ENCODE measurements at regions not wholly inside any gene's neighbourhood (a gene's known extent, or its start where the extent isn't known, plus 50 kb on each side); places are given as distances from the start of the nearest gene placed in this dataset.
A peak's percentile ranks its signal among the peaks of the same experiment; 100 is the strongest.

DNA sequence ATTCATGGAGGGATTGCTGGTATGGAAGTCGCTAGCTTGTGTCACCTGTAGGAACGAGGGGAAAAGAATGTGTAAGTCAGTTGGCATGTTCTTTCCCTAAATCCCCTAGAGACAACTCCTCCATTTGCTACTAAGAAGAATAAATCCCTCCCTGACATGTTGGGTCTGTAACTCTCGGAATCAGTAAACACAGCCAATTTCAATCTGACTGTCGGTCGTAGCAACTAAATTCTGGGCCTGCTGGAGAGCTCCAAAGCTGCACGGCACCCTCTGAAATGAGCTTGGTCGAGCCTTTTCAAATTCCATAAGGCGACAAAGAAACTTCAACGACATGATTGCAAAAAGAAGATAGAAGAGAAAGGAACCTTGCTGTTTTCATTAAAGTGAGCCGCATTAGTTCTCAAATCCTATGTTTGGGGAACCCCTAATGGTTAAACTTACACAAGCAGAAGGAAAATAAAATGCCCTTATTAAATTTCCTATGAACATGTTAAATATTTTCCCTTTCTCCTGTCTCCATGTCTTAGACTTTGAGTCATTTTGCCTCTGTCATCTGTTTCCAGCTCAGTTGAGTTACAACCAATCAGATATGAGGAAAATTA, 735.8 kb upstream of the WWC1 start:
- peaks cover 20% of the 10 kb centered on the region for H3K4me1 Mint-ChIP-seq
- peaks cover 17% of the 10 kb centered on the region for H3K9me3 Mint-ChIP-seq
- peak; percentile 16; the same call in 1 of the 2 replicates for ATAC-seq
- POLR2A ChIA-PET = no interaction called here
- H3K36me3 Mint-ChIP-seq = peaks cover 11% of the 10 kb centered on the region
- CTCF ChIA-PET = interaction anchor here (1.0 to 1.5 kb wide), 2 partner anchors 294 to 525 kb away, joined by 4 read pairs; no protein-coding TSS in a partner anchor
- H3K27me3 Mint-ChIP-seq (ENCODE audit: low read depth) = no peaks in the 10 kb centered on the region
- no peak for TF ChIP-seq ERG (CRISPR knock-in tag; IDR thresholded peaks at IDR 0.05)
- TF ChIP-seq CTCF (IDR thresholded peaks at IDR 0.05) = no peak
- no peak for TF ChIP-seq MYBL2 (CRISPR knock-in tag; IDR thresholded peaks at IDR 0.05)
- no peak for TF ChIP-seq ATF1 (CRISPR knock-in tag; IDR thresholded peaks at IDR 0.05)
- H3K27ac Mint-ChIP-seq = peak overlapping the region; percentile 54; the same call in 1 of the 2 replicates
- no peak for DNase-seq (ENCODE audit: low spot score)
- H3K4me3 Mint-ChIP-seq = no peak overlapping the region

DNA sequence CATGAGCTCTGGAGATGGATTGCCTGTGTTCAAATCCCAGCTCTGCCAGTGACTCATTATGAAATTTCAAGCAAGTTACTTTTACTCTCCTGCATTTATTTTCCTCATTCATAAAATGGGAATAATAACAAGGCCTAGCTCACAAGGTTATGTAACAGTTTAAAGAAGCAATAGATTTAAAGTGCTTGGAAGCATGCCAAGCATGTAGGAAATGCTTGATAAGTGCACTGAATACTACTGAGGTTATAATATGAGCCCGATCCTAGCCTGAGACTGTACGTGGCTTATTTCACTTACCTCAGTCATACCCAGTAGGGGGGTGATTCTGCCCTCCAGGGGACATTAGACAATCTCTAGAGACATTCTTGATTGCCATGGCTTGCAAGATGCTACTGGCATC, 734.1 kb upstream of the WWC1 start:
- no peak for TF ChIP-seq ELF4 (CRISPR knock-in tag; IDR thresholded peaks at IDR 0.05; ENCODE audit: low read depth)
- Mint-ChIP-seq H3K4me1 (peaks cover 29% of the 10 kb centered on the region), H3K4me3 (no peak overlapping the region), H3K36me3 (peaks cover 11% of the 10 kb centered on the region), H3K9me3 (peaks cover 17% of the 10 kb centered on the region), H3K27ac (no peak overlapping the region), H3K27me3 (ENCODE audit: low read depth) (no peaks in the 10 kb centered on the region)
- POLR2A ChIA-PET = interaction anchor here (0.7 kb wide), 1 partner anchor 596 kb away, joined by 3 read pairs; no protein-coding TSS in a partner anchor
- CTCF ChIA-PET = interaction anchor here (1.3 kb wide), 1 partner anchor 29 kb away, joined by 4 read pairs; no protein-coding TSS in a partner anchor
- ATAC-seq (no peak), DNase-seq (ENCODE audit: low spot score) (no peak)

- Mint-ChIP-seq H3K4me3 (no peak overlapping the region), H3K36me3 (peaks cover 11% of the 10 kb centered on the region), H3K4me1 (peaks cover 21% of the 10 kb centered on the region), H3K27me3 (ENCODE audit: low read depth) (no peaks in the 10 kb centered on the region), H3K9me3 (peaks cover 17% of the 10 kb centered on the region), H3K27ac (no peak overlapping the region)
- DNase-seq (ENCODE audit: low spot score) (no peak), ATAC-seq (peak; percentile 81)
- TF ChIP-seq CBFB (CRISPR knock-in tag; IDR thresholded peaks at IDR 0.05; ENCODE audit: low read depth) = no peak
- TF ChIP-seq, protein P1, sequence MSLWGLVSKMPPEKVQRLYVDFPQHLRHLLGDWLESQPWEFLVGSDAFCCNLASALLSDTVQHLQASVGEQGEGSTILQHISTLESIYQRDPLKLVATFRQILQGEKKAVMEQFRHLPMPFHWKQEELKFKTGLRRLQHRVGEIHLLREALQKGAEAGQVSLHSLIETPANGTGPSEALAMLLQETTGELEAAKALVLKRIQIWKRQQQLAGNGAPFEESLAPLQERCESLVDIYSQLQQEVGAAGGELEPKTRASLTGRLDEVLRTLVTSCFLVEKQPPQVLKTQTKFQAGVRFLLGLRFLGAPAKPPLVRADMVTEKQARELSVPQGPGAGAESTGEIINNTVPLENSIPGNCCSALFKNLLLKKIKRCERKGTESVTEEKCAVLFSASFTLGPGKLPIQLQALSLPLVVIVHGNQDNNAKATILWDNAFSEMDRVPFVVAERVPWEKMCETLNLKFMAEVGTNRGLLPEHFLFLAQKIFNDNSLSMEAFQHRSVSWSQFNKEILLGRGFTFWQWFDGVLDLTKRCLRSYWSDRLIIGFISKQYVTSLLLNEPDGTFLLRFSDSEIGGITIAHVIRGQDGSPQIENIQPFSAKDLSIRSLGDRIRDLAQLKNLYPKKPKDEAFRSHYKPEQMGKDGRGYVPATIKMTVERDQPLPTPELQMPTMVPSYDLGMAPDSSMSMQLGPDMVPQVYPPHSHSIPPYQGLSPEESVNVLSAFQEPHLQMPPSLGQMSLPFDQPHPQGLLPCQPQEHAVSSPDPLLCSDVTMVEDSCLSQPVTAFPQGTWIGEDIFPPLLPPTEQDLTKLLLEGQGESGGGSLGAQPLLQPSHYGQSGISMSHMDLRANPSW (CRISPR knock-in tag; conservative IDR thresholded peaks at IDR 0.05; ENCODE audit: low read depth) = no peak
- no peak for TF ChIP-seq ETV6 (CRISPR knock-in tag; IDR thresholded peaks at IDR 0.05)
- no peak for TF ChIP-seq AFF4 (CRISPR knock-in tag; IDR thresholded peaks at IDR 0.05; ENCODE audit: borderline replicate concordance)
- no peak for TF ChIP-seq RORB (CRISPR knock-in tag; IDR thresholded peaks at IDR 0.05)
- TF ChIP-seq GTF2I (CRISPR knock-in tag; conservative IDR thresholded peaks at IDR 0.05) = no peak
- no peak for TF ChIP-seq NFYB (CRISPR knock-in tag; conservative IDR thresholded peaks at IDR 0.05; ENCODE audit: low read depth)
- TF ChIP-seq NFE2L1 (CRISPR knock-in tag; IDR thresholded peaks at IDR 0.05) = no peak
- no peak for TF ChIP-seq ESRRA (CRISPR knock-in tag; IDR thresholded peaks at IDR 0.05; ENCODE audit: borderline replicate concordance)
- TF ChIP-seq JAZF1 (CRISPR knock-in tag; IDR thresholded peaks at IDR 0.05) = no peak
- TF ChIP-seq FOXP1 (CRISPR knock-in tag; IDR thresholded peaks at IDR 0.05; ENCODE audit: borderline replicate concordance) = no peak
- TF ChIP-seq FOXK1 (CRISPR knock-in tag; IDR thresholded peaks at IDR 0.05) = no peak
- no peak for TF ChIP-seq JUN (CRISPR knock-in tag; IDR thresholded peaks at IDR 0.05)
- TF ChIP-seq SMAD4 (CRISPR knock-in tag; IDR thresholded peaks at IDR 0.05) = no peak
- no peak for TF ChIP-seq CREB1 (CRISPR knock-in tag; IDR thresholded peaks at IDR 0.05)
- TF ChIP-seq ZNF219 (CRISPR knock-in tag; IDR thresholded peaks at IDR 0.05; ENCODE audit: borderline replicate concordance) = no peak
- no peak for TF ChIP-seq TEAD4 (CRISPR knock-in tag; IDR thresholded peaks at IDR 0.05)
- TF ChIP-seq ZNF121 (CRISPR knock-in tag; IDR thresholded peaks at IDR 0.05) = no peak
- ChIA-PET POLR2A (no interaction called here), CTCF (interaction anchor here (1.3 kb wide), 1 partner anchor 512 kb away, joined by 3 read pairs; no protein-coding TSS in a partner anchor)
These were observed 729.6 kb upstream of the WWC1 start for GRCh38 chr5:167561796-167562195.
